ENCODE measurements at regions not wholly inside any gene's neighbourhood (a gene's known extent, or its start where the extent isn't known, plus 50 kb on each side); places are given as distances from the start of the nearest gene placed in this dataset.

GRCh38 chr14:65966188-65966587 is 520.0 kb upstream of the CCDC196 start:
- H3K9me3 Mint-ChIP-seq (ENCODE audit: unreplicated experiment) = no peaks in the 10 kb centered on the region

GRCh38 chr14:65972346-65972870 is 513.8 kb upstream of the CCDC196 start:
- Mint-ChIP-seq H3K27ac (ENCODE audit: unreplicated experiment) (no peak overlapping the region), H3K36me3 (ENCODE audit: low read depth, unreplicated experiment) (no peaks in the 10 kb centered on the region), H3K4me1 (ENCODE audit: unreplicated experiment) (peaks cover under 1% of the 10 kb centered on the region), H3K9me3 (ENCODE audit: unreplicated experiment) (no peaks in the 10 kb centered on the region), H3K4me3 (ENCODE audit: unreplicated experiment) (no peak overlapping the region), H3K27me3 (ENCODE audit: unreplicated experiment) (no peaks in the 10 kb centered on the region)
- TF ChIP-seq CTCF (IDR thresholded peaks at IDR 0.05; ENCODE audit: unreplicated experiment) = no peak
- DNase-seq (ENCODE audit: low spot score) = no peak

More at GRCh38 chr14:65966188-65966587, 520.0 kb upstream of the CCDC196 start:
- no peak overlapping the region for H3K27ac Mint-ChIP-seq (ENCODE audit: unreplicated experiment)
- H3K36me3 Mint-ChIP-seq (ENCODE audit: low read depth, unreplicated experiment) = no peaks in the 10 kb centered on the region
- no peak for TF ChIP-seq CTCF (IDR thresholded peaks at IDR 0.05; ENCODE audit: unreplicated experiment)
- H3K4me1 Mint-ChIP-seq (ENCODE audit: unreplicated experiment) = peaks cover 11% of the 10 kb centered on the region
- no peak overlapping the region for H3K4me3 Mint-ChIP-seq (ENCODE audit: unreplicated experiment)
- no peak for DNase-seq (ENCODE audit: low spot score)
- no peaks in the 10 kb centered on the region for H3K27me3 Mint-ChIP-seq (ENCODE audit: unreplicated experiment)

- H3K9me3 Mint-ChIP-seq (ENCODE audit: unreplicated experiment) = no peaks in the 10 kb centered on the region
- H3K27ac Mint-ChIP-seq (ENCODE audit: unreplicated experiment) = no peak overlapping the region
- no peaks in the 10 kb centered on the region for H3K4me1 Mint-ChIP-seq (ENCODE audit: unreplicated experiment)
- H3K27me3 Mint-ChIP-seq (ENCODE audit: unreplicated experiment) = peaks cover 2% of the 10 kb centered on the region
- no peak for DNase-seq (ENCODE audit: low spot score)
- H3K4me3 Mint-ChIP-seq (ENCODE audit: unreplicated experiment) = no peak overlapping the region
- H3K36me3 Mint-ChIP-seq (ENCODE audit: low read depth, unreplicated experiment) = no peaks in the 10 kb centered on the region
- no peak for TF ChIP-seq CTCF (IDR thresholded peaks at IDR 0.05; ENCODE audit: unreplicated experiment)
Observed at GRCh38 chr14:65972891-65973290, 513.3 kb upstream of the CCDC196 start.

GRCh38 chr14:65975865-65976264 is 510.3 kb upstream of the CCDC196 start:
- DNase-seq (ENCODE audit: low spot score) = no peak
- no peak for TF ChIP-seq CTCF (IDR thresholded peaks at IDR 0.05; ENCODE audit: unreplicated experiment)
- Mint-ChIP-seq H3K4me3 (ENCODE audit: unreplicated experiment) (no peak overlapping the region), H3K36me3 (ENCODE audit: low read depth, unreplicated experiment) (peaks cover 18% of the 10 kb centered on the region), H3K27ac (ENCODE audit: unreplicated experiment) (no peak overlapping the region), H3K4me1 (ENCODE audit: unreplicated experiment) (no peaks in the 10 kb centered on the region), H3K9me3 (ENCODE audit: unreplicated experiment) (peaks cover 6% of the 10 kb centered on the region), H3K27me3 (ENCODE audit: unreplicated experiment) (peaks cover 2% of the 10 kb centered on the region)

- Mint-ChIP-seq H3K4me1 (ENCODE audit: unreplicated experiment) (no peaks in the 10 kb centered on the region), H3K27me3 (ENCODE audit: unreplicated experiment) (peaks cover 2% of the 10 kb centered on the region), H3K9me3 (ENCODE audit: unreplicated experiment) (peaks cover 6% of the 10 kb centered on the region), H3K36me3 (ENCODE audit: low read depth, unreplicated experiment) (peaks cover 18% of the 10 kb centered on the region), H3K27ac (ENCODE audit: unreplicated experiment) (no peak overlapping the region), H3K4me3 (ENCODE audit: unreplicated experiment) (no peak overlapping the region)
- no peak for TF ChIP-seq CTCF (IDR thresholded peaks at IDR 0.05; ENCODE audit: unreplicated experiment)
- no peak for DNase-seq (ENCODE audit: low spot score)
Observed at GRCh38 chr14:65976761-65977404, 509.3 kb upstream of the CCDC196 start.
